A673 (cell line): ENCODE measurements at regions not wholly inside any gene's neighbourhood (a gene's known extent, or its start where the extent isn't known, plus 50 kb on each side); places are given as distances from the start of the nearest gene placed in this dataset.

Source experiments
- BruUV-seq: library from RNA; stranded (reverse); fragments of 400-500 nt; replicated peaks from 2 replicates; lab custom pipeline; 2021; lab: Mats Ljungman, UMichigan
- CTCF ChIA-PET: fragments of 300-600 bp; sonication (Branson Sonifier 250); formaldehyde crosslinking; loops from one replicate; lab custom pipeline; 2022; ENCODE audit warnings: antibody characterized with exemption; lab: Charles Lee
- POLR2A ChIA-PET: fragments of 300-600 bp; sonication (Branson Sonifier 250); formaldehyde crosslinking; loops from one replicate; lab custom pipeline; 2022; ENCODE audit warnings: antibody characterized with exemption; ENCODE audit not compliant: low non-redundant PET; lab: Charles Lee
- DNase-seq: peaks from one replicate; pipeline ENCODE4 v3.0.0-alpha.2; 2015; ENCODE audit warnings: low spot score
- H3K27ac ChIP-seq: fragments of 200-600 bp; sonication (generic); 2 replicates; pipeline ENCODE4 v1.5.1; 2016; ENCODE audit warnings: mixed run types, low read depth, mild to moderate bottlenecking, mixed read lengths, antibody characterized with exemption, low read length; ENCODE audit not compliant: poor library complexity, severe bottlenecking
- H3K27me3 ChIP-seq: fragments of 200-600 bp; sonication (generic); replicated peaks from 2 replicates; pipeline ENCODE4 v1.6.1; 2017; ENCODE audit warnings: mixed run types, low read depth, mild to moderate bottlenecking, mixed read lengths, antibody characterized with exemption, low read length; ENCODE audit not compliant: insufficient read depth, poor library complexity
- H3K36me3 ChIP-seq: fragments of 200-600 bp; sonication (generic); 2 replicates; pipeline ENCODE4 v1.6.1; 2016; ENCODE audit warnings: mixed run types, mild to moderate bottlenecking, mixed read lengths, antibody characterized with exemption, low read length; ENCODE audit not compliant: insufficient read depth, poor library complexity, severe bottlenecking
- H3K4me1 ChIP-seq: fragments of 200-600 bp; sonication (generic); 2 replicates; pipeline ENCODE4 v1.6.1; 2017; ENCODE audit warnings: mixed run types, mild to moderate bottlenecking, mixed read lengths, antibody characterized with exemption, low read length; ENCODE audit not compliant: insufficient read depth, poor library complexity, severe bottlenecking
- H3K4me3 ChIP-seq: fragments of 200-600 bp; sonication (generic); 2 replicates; pipeline ENCODE4 v1.5.1; 2016; ENCODE audit warnings: low read depth, mixed run types, mild to moderate bottlenecking, mixed read lengths, low read length; ENCODE audit not compliant: poor library complexity, severe bottlenecking
- H3K9me3 ChIP-seq: fragments of 200-600 bp; sonication (generic); 2 replicates; pipeline ENCODE4 v1.6.1; 2016; ENCODE audit warnings: mixed run types, low read depth, mild to moderate bottlenecking, mixed read lengths, antibody characterized with exemption, low read length; ENCODE audit not compliant: poor library complexity, severe bottlenecking
- EZH2 ChIP-seq: fragments of 200-600 bp; sonication (generic); IDR thresholded peaks from 2 replicates; pipeline ENCODE4 v1.6.1; 2017; ENCODE audit warnings: borderline replicate concordance, low read depth, mild to moderate bottlenecking, mixed read lengths, antibody characterized with exemption, low read length; ENCODE audit not compliant: poor library complexity, severe bottlenecking
- intact Hi-C: fragments of 100-400 bp; cut with micrococcal nuclease; formaldehyde crosslinking; loops from one replicate; pipeline ENCODE4 v1.10.0; 2022; ENCODE audit not compliant: unreplicated experiment
- TF ChIP-seq, protein P1 (sequence below): fragments of 300-800, 200-600 bp; sonication (generic); conservative IDR thresholded peaks from 2 replicates; pipeline ENCODE4 v1.5.1; 2017; ENCODE audit warnings: low read depth, mild to moderate bottlenecking, antibody characterized with exemption, low read length, moderate library complexity, mixed read lengths

DNA sequence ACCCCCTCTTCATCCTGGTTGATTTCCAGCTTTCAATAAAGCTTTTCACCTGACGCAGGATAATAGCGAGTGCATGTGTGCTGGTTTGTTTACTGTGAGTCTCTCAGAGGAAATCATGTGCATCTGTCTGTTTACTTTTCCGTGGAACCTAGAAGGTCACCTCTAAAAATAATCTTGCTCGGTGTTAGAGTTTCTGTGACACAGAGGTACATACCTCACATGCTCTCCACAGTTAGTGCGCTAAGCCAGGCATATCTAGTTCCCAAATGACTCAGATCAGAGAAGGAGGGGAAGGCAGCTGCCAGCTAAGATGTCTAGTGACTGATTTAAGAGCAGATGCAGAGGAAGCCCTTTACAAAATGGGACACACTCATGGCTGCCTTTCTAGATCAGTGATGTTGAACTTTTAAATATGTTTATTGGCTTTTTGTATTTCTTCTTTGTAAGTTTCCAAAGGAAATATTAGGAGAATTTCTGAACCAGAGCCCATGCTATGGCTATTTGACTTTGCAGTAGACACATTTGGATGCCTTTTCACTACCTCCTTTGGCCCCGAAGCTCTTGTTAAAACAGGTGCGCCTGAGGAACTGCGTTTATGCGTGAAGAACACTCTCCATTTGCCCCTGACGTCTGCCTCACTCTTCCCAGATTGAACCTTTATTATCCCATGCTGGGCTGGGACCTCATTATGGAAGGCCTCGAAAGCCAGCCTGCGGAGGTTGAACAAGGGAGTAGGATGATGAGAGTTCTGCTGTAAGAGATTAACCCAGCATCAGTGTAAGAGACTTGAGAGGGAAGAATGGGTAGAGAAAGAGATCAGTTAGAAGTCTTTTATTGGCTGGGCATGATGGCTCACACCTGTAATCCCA is 145.6 kb downstream of the FAM161A start:
- Histone ChIP-seq H3K9me3 (no peaks in the 10 kb centered on the region), H3K4me3 (no peak overlapping the region), H3K36me3 (no peaks in the 10 kb centered on the region), H3K4me1 (no peaks in the 10 kb centered on the region), H3K27ac (no peak overlapping the region), H3K27me3 (no peaks in the 10 kb centered on the region)
- intact Hi-C loops, result no loop called here
- BruUV-seq, result no TSS peak
- no peak for DNase-seq
- TF ChIP-seq EZH2, result no peak
- TF ChIP-seq, protein P1, sequence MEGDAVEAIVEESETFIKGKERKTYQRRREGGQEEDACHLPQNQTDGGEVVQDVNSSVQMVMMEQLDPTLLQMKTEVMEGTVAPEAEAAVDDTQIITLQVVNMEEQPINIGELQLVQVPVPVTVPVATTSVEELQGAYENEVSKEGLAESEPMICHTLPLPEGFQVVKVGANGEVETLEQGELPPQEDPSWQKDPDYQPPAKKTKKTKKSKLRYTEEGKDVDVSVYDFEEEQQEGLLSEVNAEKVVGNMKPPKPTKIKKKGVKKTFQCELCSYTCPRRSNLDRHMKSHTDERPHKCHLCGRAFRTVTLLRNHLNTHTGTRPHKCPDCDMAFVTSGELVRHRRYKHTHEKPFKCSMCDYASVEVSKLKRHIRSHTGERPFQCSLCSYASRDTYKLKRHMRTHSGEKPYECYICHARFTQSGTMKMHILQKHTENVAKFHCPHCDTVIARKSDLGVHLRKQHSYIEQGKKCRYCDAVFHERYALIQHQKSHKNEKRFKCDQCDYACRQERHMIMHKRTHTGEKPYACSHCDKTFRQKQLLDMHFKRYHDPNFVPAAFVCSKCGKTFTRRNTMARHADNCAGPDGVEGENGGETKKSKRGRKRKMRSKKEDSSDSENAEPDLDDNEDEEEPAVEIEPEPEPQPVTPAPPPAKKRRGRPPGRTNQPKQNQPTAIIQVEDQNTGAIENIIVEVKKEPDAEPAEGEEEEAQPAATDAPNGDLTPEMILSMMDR, result no peak
- ChIA-PET POLR2A (no interaction called here), CTCF (no interaction called here)

DNA sequence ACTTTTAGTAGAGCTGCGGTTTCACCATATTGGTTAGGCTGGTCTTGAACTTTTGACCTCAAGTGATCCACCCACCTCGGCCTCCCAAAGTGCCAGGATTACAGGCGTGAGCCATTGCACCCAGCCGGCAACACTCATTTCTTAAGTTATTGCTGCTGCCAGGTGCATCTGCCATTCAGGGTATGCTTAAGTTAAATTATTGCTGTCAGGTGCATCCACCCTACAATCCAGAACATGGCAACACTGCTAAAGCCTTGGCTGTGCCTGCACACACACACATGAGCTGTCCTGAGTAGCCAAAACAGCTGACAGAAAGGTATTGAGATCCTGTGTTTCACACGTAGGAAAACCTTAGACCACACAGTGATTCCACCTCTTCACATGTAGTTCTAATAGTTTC is 148.2 kb downstream of the FAM161A start:
- H3K27ac ChIP-seq, result no peak overlapping the region
- CTCF ChIA-PET, result no interaction called here
- no peak for DNase-seq
- H3K4me3 ChIP-seq, result no peak overlapping the region
- intact Hi-C loops, result no loop called here
- H3K27me3 ChIP-seq, result no peaks in the 10 kb centered on the region
- POLR2A ChIA-PET, result no interaction called here
- H3K36me3 ChIP-seq, result no peaks in the 10 kb centered on the region
- no peaks in the 10 kb centered on the region for H3K4me1 ChIP-seq
- TF ChIP-seq EZH2, result no peak
- TF ChIP-seq, protein P1, result no peak
- BruUV-seq, result no TSS peak
- H3K9me3 ChIP-seq, result no peaks in the 10 kb centered on the region

DNA sequence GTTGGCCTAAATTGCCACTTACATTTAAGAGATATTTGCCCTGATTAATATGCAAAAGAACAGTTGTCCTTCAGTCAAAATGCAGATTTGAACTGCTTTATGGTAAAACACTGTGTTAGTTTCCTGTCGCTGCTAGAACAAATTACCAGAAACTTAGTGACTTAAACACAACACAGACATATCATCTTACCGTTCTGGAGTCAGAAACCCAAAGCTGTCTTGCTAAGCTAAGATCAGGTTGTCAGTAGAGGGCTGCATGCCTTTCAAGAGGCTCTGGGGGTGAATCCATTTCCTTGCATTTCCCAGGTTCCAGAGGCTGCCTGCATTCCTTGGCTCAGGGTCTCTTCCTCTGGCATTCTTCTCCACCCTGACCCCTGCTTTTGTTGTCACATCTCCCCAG is 149.5 kb downstream of the FAM161A start:
- ChIA-PET CTCF (no interaction called here), POLR2A (no interaction called here)
- Histone ChIP-seq H3K4me3 (no peak overlapping the region), H3K4me1 (no peaks in the 10 kb centered on the region), H3K27ac (no peak overlapping the region), H3K36me3 (no peaks in the 10 kb centered on the region), H3K27me3 (no peaks in the 10 kb centered on the region), H3K9me3 (no peaks in the 10 kb centered on the region)
- BruUV-seq, result no TSS peak
- TF ChIP-seq, protein P1, result no peak
- TF ChIP-seq EZH2, result no peak
- no peak for DNase-seq
- intact Hi-C loops, result no loop called here
